ENCODE measurements at regions not wholly inside any gene's neighbourhood (a gene's known extent, or its start where the extent isn't known, plus 50 kb on each side); places are given as distances from the start of the nearest gene placed in this dataset.

GRCh38 chr16:86251682-86252081, 258.6 kb upstream of the FOXF1 start:
- TF ChIP-seq POLR2A (IDR thresholded peaks at IDR 0.05; ENCODE audit: low read depth, low read length), result no peak
- TF ChIP-seq, protein P1, sequence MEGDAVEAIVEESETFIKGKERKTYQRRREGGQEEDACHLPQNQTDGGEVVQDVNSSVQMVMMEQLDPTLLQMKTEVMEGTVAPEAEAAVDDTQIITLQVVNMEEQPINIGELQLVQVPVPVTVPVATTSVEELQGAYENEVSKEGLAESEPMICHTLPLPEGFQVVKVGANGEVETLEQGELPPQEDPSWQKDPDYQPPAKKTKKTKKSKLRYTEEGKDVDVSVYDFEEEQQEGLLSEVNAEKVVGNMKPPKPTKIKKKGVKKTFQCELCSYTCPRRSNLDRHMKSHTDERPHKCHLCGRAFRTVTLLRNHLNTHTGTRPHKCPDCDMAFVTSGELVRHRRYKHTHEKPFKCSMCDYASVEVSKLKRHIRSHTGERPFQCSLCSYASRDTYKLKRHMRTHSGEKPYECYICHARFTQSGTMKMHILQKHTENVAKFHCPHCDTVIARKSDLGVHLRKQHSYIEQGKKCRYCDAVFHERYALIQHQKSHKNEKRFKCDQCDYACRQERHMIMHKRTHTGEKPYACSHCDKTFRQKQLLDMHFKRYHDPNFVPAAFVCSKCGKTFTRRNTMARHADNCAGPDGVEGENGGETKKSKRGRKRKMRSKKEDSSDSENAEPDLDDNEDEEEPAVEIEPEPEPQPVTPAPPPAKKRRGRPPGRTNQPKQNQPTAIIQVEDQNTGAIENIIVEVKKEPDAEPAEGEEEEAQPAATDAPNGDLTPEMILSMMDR (IDR thresholded peaks at IDR 0.05; ENCODE audit: extremely low read depth in 1 of 2, insufficient read depth in 1 of 2, low read depth in 1 of 2, low read length in 2 of 2), result no peak
- no peak for TF ChIP-seq JUN (IDR thresholded peaks at IDR 0.05; ENCODE audit: borderline replicate concordance, insufficient read depth, insufficient read length, low read depth)

Measured in endothelial cell of umbilical vein (primary cell).